Liver (tissue), 3 donors: ENCODE measurements at regions not wholly inside any gene's neighbourhood (a gene's known extent, or its start where the extent isn't known, plus 50 kb on each side); places are given as distances from the start of the nearest gene placed in this dataset.

Experiments
- ATF3 ChIP-seq: IDR thresholded peaks from 2 replicates; pipeline ENCODE4 v1.6.1; 2016; ENCODE audit warnings: antibody characterized with exemption
- CTCF ChIP-seq: fragments of 150-350 bp; IDR thresholded peaks from 2 replicates; pipeline ENCODE4 v1.5.1; 2017; ENCODE audit warnings: improper control_type of control experiment, low read depth, low read length; ENCODE audit not compliant: missing input control
- EGR1 ChIP-seq, 2 donors: IDR thresholded peaks; 2 replicates each; pipeline ENCODE4 v1.6.1; 2016 to 2018; ENCODE audit warnings: antibody characterized with exemption in 2 of 2, low read depth in 2 of 2
- FOXA1 ChIP-seq: IDR thresholded peaks from 2 replicates; pipeline ENCODE4 v1.6.1; 2016; ENCODE audit warnings: antibody characterized with exemption
- GABPA ChIP-seq, 2 donors: IDR thresholded peaks in 1 of 2; conservative IDR thresholded peaks in 1 of 2; 2 replicates each; pipeline ENCODE4 v1.6.1; 2016; ENCODE audit warnings: antibody characterized with exemption in 2 of 2, mild to moderate bottlenecking in 1 of 2, moderate library complexity in 1 of 2
- HNF4A ChIP-seq, 2 donors: conservative IDR thresholded peaks; 2 replicates each; pipeline ENCODE4 v1.6.1; 2016; ENCODE audit warnings: antibody characterized with exemption in 2 of 2, mild to moderate bottlenecking in 2 of 2
- JUND ChIP-seq, 2 donors: IDR thresholded peaks; 2 replicates each; pipeline ENCODE4 v1.6.1; 2016; ENCODE audit warnings: antibody characterized with exemption in 2 of 2
- MAX ChIP-seq: IDR thresholded peaks from 2 replicates; pipeline ENCODE4 v1.6.1; 2016; ENCODE audit warnings: antibody characterized with exemption
- RAD21 ChIP-seq, 2 donors: IDR thresholded peaks; 2 replicates each; pipeline ENCODE4 v1.6.1; 2016; ENCODE audit warnings: antibody characterized with exemption in 2 of 2, mild to moderate bottlenecking in 2 of 2
- REST ChIP-seq: IDR thresholded peaks from 2 replicates; pipeline ENCODE4 v1.6.1; 2016; ENCODE audit warnings: antibody characterized with exemption, mild to moderate bottlenecking
- SP1 ChIP-seq: IDR thresholded peaks from 2 replicates; pipeline ENCODE4 v1.6.1; 2018; ENCODE audit warnings: antibody characterized with exemption, mild to moderate bottlenecking
- TAF1 ChIP-seq: conservative IDR thresholded peaks from 2 replicates; pipeline ENCODE4 v1.6.1; 2016; ENCODE audit warnings: antibody characterized with exemption, mild to moderate bottlenecking
- YY1 ChIP-seq: IDR thresholded peaks from 2 replicates; pipeline ENCODE4 v1.6.1; 2016; ENCODE audit warnings: antibody characterized with exemption, mild to moderate bottlenecking
- donor health status: healthy.
- donor health status: healthy.

- no peak for TF ChIP-seq CTCF
- no peak for TF ChIP-seq TAF1
- TF ChIP-seq MAX = no peak
- no peak for TF ChIP-seq YY1
- no peak for TF ChIP-seq RAD21 (IDR thresholded peaks at IDR 0.05)
- TF ChIP-seq GABPA (IDR thresholded peaks at IDR 0.05 in 1 of 2, conservative IDR thresholded peaks at IDR 0.05 in 1 of 2) = no peak
- no peak for TF ChIP-seq REST
- TF ChIP-seq JUND (IDR thresholded peaks at IDR 0.05) = no peak
- no peak for TF ChIP-seq EGR1 (IDR thresholded peaks at IDR 0.05; ENCODE audit: low read depth in 2 of 2)
- TF ChIP-seq SP1 = no peak
- TF ChIP-seq HNF4A (conservative IDR thresholded peaks at IDR 0.05) = no peak
- no peak for TF ChIP-seq FOXA1
- TF ChIP-seq ATF3 = no peak
Measured at GRCh38 chr13:40420160-40420740, 246.2 kb downstream of the FOXO1 start.
